ENCODE measurements at regions not wholly inside any gene's neighbourhood (a gene's known extent, or its start where the extent isn't known, plus 50 kb on each side); places are given as distances from the start of the nearest gene placed in this dataset.

DNA sequence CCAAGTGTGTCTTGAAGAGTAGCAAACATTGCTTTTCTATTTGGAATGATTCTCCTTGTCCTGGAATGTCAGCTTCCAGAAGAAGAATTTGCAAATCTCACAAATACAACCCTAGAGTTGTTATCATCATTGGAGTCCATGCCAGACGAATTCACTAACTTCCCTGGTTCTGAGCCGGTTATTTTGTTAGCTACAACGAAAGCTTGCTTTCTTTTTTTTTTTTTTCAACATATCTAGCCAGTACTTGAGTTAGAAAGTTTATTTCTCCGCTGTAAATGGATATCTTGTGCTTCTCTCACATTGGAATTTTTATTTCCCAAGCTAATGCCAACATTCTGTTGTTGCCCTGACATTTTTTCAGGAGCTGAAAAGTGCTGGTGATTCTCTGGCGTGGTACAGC, 138.1 kb upstream of the POM121L12 start:
- DNase-seq (ENCODE audit: low read depth), result no peak

DNA sequence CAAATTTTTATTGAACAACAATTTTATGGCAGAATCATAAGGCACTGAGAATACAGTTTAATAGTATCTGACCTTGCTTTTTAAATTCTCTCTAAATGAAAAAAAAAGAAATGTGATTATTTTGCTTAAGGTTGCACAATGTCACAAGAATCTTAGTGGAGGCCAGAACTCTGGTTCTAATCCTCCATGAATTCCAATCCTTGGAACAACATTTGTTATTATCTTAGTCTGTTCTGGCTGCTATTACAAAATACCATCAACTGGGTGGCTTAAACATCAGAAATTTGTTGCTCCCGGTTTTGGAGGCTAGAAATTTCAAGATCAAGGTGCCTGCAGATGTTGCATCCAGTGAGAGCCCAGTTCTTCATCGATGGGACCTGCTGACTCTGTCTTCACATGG, 158.2 kb upstream of the POM121L12 start:
- DNase-seq (ENCODE audit: low read depth), result no peak

DNA sequence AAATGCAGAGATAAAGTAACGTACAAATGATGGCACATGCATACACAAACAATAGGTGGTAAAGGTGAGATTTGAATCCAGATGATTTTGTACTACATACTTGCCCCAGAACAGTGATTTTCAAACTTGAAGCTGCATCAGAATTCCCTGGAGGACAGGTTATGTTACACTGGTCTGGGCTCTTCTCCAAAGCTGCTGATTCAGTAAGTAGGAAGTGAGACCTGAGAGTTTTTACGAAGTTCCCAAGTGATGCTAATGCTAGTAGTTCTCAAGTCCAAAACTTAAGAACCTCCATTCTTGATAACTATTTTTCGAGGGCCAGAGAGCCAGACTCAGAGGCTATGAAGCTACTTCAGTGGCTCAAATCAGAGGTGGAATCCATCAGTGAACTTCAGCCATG, 159.0 kb upstream of the POM121L12 start:
- DNase-seq (ENCODE audit: low read depth), result no peak

DNA sequence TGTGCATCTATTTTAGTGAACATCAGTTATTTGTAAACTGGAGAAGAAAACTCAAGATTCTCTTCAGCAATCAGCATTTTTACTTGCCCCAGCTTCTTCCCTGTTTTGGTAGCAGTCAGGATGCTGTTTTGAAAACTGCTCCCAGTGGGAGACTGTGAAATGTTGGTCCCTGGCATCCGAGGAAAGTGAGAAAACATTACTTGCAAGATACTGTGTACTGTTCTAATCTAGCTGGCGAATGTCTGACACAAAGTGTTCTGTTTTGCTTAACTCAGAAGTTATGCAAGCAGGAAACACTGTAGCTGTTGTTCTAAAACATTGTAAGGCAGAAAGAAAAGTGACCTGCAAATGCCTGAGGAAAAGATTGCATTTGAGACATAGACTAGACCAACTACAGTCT, 171.8 kb upstream of the POM121L12 start:
- no peak for DNase-seq (ENCODE audit: low read depth)

DNA sequence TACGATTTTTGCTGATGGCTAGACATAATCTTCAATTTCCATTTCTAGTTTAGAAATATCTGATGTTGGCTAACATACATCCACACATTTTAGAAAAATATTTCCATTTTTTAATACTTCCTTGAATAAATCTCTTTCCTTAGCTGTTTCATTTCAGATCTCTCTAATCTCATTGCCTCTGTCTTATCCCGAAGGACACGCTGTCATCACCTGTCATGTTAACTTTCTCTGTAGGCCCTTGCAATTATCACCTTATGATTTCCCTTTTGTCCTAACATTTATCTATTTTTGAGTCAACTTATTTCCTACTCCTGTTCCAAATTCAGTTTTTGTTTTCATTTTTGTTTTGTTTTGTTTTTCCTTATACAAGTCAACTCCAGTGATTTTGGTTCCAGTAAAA, 173.1 kb upstream of the POM121L12 start:
- no peak for DNase-seq (ENCODE audit: low read depth)

DNA sequence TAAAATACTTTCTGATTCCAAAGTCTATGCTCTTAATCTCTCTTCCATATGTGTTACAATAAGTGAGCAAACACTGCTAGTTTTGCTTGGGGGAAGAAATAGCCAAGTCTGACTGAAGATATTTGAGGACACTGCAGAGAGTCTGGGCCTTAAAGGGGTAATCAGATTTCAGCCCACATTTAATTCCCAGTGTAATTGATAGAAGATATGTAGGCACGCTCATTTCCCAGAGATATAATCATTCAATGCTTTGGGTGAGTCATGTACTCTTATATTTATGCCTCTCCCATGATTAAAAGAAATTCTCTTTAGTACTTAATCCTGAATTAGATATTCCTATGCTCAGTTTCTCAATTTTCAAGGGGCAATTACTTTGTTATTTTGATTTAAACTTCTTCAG, 178.1 kb upstream of the POM121L12 start:
- no peak for DNase-seq (ENCODE audit: low read depth)

DNA sequence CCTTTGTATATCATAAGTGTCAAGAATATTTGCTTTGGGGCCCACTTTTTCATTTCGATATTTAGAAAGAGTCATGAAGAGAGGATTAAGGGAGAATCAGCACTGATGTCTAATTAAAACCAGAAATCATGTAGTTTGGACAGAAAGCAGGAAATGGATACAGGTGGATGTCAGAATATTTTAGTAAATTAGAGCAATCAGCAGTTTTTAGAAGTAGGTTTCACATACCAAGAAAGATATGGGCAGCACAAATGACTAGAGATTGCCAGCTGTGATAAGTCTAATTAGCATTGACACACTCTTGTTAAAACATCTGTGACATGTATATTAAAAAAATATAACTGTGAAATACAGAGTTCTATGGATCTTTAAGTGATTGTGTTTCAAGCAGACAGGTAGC, 180.8 kb upstream of the POM121L12 start:
- no peak for DNase-seq (ENCODE audit: low read depth)

DNA sequence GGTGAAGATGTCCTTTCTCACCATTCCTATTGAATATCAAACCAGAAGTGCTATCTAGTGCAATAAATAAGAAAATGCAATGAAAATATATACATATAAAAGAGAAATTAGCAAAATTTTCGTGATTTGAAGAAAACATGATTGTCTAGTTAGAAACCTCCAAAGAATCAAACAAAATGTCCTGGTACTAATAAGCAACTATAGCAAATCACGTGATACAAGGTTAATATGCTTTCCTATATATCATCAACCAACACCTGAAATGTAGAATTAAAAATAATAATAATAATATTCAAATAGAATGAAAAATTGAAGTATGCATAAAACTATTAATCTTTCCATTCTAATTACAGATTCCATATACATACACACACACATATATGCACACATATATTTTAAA, 183.9 kb upstream of the POM121L12 start:
- no peak for DNase-seq (ENCODE audit: low read depth)

DNA sequence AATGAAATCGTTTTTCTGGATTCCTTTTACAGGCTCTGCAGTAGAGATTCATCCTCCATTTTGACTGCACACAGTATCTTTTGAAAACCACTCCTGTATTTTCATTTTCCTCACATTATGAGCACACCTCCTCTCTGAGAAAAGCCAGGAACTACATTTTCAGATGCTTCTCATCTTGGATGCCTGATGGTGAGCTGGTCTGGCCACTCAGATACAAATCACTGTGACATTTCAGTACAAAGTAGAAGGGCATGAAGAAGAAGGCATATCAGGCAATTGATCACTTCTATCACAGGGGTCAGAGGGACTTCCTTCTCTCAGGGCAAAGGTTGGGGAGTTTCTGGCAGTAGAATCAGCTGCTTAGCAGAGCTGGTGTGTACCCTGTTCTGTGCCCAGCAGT, 192.0 kb upstream of the POM121L12 start:
- no peak for DNase-seq (ENCODE audit: low read depth)

DNA sequence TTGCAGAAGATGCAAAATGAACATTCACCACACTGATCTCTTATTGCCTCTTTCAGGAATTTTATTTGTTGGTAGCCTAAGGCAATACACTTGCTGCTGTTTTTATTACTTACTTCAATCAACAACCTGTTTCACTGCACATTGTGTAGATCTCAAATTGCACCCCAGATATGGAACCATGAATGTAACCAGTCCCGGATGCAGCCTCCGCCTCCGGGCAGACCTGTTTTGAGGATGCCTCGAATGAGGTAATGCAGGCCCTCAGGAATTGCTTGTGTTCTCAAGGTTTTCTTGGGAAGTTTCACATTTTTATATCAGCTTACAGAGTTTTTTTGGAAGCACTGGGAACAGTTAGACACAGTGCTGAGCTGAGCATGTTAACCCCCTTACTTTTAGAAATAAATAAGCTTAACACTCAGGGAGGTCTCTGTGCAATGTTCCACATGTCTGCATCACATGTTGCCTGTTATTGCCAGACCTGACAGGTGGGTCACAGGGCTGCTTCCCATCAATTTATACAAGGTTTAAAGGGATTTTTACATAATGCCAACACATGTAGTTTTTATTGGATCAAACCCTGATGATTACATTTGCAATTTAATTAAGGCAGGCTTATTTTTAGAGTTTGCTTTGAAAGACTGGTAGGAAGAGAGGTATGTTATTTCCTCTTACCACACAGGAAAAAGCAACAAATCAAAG, 193.1 kb upstream of the POM121L12 start:
- DNase-seq (ENCODE audit: low read depth), result no peak

DNA sequence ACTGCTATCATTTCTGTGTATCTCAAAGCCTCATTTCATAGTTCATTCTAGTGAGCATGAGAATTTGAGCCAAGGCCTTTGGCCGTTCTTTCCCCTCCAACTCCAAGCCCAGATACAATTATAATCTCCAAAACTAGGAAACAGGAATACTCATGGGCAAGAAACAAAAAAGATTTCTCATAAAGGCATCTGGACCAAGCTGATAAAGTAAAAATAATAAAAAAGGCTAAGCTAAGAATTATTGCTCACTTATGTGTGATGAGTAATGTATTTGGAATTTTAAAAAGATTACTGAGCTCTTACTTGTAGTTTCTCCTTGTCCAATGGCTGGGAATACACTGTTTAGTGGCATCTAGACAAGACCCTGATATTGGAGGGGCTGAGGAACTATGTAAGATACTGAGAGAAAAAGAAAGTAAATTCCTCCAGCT, 196.4 kb upstream of the POM121L12 start:
- DNase-seq (ENCODE audit: low read depth), result no peak

DNA sequence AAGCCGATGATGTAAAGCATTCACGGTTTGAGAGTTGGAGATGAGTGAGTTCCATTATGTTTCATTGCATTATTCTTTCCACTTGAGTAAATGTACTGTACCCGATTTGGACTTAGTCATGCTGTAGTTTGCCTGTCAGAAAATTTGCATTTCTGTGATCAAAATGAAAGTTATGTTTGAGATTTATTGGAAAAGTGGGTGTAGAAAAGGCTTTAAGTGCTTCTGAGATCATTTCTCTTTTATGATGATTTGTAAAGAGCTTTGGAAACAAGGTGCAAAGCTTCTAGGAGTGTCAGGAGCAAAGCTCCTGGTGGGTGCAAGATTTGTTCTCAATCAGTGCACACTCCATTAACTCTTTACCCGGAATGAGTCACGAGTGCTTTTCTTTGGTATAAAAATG, 204.1 kb upstream of the POM121L12 start:
- no peak for DNase-seq (ENCODE audit: low read depth)

DNA sequence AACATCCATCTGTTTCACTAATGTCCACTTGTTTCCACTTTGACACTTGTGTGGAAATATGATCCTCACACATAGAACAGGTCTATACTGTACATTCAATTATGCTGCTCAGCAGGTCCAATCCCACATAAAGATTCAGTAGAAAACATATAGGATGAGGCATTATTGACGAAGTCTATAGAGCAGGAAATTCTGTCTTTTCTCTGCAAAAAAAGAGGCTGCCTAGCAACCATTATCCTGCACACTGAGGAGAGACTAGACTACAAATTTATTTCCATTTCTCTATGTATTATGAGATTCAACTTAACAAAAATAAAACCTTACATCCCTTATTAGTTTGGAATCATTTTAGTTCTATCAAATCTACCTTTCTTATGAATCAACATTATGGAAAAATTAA, 204.6 kb upstream of the POM121L12 start:
- DNase-seq (ENCODE audit: low read depth), result no peak

DNA sequence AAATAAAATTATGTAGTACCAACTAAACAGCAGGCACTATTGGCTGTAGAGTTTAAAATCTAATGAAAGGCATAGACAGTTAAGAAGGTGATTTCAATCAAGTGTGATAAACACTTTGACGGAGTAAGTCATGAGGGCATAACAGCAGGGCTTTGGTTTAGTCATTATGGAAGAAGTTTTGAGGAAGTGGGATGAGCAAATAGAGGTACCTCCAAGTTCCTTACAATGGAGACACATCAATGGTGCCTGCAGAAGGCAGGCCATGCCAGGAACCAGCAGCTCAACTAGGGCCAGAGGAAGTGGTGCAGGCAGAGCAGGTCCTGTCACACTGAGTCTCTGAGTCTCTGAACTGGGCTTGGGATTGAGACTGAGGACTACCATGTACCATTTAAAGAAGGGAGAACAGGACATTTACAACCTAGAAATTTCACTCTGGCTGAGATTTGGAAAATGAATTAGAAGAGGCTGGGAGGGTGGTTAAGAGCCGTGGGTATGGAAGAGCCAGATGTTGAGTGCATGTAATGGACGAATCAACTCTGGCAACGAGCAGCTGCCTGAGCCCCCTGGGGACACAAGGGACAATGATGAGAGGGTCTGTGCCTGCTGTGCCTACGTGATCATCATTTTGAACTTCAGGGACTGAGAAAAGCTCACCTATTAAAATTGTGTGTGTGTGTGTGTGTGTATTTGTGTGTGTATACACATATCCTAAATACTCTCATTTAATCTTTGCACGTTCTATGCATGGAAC, 208.7 kb upstream of the POM121L12 start:
- DNase-seq (ENCODE audit: low read depth), result no peak

DNA sequence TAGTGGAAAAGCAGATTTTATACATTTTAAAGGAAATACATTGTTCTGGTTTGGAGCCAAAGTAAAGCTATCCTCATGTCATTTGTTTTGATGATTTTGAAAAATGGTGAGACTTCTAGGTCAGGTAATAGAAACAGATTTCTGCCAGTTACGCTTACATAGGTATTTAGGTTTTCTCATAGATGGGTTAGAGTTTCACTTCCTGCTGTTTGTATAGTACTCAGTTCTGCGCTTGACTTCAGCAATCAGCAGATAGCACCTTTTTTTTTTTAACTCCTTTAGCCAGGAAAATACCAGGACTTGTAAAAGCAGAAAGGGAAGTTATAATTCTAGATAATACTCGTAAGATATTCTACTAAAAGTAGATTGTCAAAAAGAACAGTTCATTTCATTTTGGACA, 209.8 kb upstream of the POM121L12 start:
- no peak for DNase-seq (ENCODE audit: low read depth)

DNA sequence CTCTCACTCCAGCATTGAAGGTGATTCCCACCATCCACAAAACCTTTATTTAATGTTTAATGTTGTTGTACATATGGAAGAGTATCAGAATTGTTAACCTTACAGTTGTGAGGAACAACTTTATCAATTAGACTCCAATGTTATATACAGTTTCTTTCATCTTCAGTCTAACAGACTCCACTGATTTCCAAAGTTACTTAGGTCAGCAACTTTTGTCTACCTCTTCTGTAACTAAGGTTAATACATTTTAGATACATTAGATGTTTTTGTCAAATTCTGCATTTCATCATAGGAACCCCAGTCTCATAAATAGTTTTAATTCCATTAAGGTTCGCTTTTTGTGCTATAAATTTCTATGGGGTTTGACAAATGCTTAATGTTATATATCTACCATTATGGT, 223.9 kb upstream of the POM121L12 start:
- DNase-seq (ENCODE audit: low read depth), result no peak

DNA sequence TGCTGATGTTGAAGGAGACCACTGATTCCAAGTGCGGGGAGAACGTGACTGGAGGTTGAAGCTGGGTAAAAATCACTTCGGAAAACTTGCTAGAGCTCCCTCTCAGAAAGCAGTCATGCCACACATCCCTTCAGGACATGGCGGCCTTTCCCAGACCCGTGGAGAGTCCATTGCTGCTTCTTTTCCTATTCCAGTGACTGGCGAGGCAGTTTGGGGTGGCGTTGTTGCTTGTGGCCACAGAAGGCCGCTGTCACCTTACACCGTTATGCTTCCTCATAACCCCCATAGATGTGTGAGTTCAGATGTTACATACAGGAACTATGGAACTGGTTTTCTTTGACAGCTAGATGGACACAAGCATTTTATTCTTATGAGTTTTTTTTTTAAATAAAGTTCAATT, 235.6 kb upstream of the POM121L12 start:
- DNase-seq (ENCODE audit: low read depth), result no peak

DNA sequence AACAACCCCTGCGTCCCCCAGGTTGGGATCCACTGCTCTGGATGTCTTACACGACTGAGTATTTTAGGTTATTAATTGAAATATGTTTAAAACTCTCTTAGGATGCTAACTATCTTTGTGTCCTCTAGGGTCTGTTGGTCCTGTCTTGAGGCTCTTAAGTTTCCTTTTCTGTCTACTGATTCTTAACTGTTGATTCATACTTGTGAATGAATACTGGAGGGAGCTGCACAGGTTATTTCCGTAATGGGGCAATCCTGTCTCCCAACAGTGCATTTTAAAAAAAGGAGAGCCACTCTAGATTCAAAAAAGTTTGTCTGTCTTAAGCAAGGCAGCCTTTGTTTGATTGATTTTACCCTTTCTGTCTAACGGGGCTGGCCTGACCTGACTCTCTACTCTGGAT, 237.6 kb upstream of the POM121L12 start:
- DNase-seq (ENCODE audit: low read depth), result no peak

DNA sequence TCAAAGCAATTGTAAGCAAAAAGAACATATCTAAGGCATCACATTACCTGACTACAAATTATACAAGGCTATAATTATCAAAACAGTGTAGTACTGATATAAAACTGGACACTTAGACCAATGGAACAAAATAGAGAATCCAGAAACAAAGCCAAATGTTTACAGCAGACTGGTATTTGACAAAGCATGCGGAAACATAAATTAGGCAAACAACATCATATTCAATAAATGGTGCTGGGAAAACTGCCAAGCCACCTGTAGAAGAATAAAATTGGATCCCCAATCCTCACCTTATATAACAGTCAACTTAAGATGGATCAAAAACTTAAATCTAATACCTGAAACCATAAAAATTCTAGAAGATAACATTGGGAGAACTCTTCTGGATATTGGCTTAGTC, 240.8 kb upstream of the POM121L12 start:
- DNase-seq (ENCODE audit: low read depth), result no peak

DNA sequence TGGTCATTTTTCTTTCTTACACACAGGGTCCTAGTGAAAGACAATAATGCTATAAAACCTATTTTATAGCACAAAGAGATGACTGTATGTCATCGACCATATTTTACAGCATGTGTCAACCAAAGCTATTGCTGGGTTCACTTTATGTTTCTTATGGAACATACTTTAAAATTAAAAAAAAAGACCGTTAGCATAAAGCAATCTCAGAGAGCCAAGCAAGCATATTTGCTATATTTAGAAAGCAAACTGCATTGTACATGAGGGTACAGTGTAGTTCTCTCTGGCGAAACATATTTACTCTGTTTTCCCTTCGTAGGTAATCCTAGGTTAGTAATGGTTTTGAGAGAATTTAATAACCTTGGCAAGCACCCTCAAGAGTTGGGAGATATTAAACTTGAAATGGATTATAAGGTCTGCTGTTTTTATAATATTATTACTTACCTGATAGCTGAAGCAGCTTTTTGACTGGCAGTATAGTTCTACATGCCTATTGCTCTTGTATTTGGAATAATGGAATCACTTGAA, 244.2 kb upstream of the POM121L12 start:
- DNase-seq (ENCODE audit: low read depth), result no peak

DNA sequence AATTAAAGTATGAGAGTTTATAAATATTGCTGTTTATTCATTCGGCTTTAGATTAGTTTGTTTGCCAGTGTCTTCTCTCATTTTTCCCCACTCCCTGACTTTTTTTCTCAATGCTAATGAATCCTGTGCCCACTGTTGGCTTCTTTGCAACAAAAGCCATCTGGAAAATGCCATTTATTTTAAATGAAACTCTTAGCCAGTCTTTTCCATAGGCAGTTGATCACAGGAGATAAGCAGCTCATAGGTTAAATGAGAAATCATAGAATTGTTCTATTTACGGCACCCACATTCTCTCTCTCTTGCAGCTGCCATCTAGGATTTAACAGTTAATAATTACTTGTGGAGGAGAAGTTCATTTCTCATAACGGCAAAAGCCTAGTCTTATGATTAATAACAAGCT, 249.3 kb upstream of the POM121L12 start:
- no peak for DNase-seq (ENCODE audit: low read depth)

DNA sequence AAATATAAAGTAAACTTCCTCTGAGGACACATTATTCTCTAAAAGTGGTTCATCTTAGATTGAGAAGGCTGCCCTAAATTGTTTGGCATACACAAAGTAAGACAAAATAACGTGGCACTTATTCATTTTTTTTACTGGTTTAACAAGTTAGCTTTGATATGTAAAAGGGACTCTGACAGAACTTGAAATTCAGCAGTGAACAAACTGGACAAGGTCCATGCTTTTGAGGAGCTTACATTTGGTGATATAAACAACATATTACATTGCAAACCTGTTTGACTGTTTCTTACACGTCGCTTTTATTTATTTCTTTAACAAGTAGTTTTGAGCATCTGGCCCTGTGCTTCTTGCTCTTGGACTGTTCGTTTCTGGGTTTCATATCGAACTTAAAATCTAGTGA, 253.1 kb upstream of the POM121L12 start:
- no peak for DNase-seq (ENCODE audit: low read depth)

DNA sequence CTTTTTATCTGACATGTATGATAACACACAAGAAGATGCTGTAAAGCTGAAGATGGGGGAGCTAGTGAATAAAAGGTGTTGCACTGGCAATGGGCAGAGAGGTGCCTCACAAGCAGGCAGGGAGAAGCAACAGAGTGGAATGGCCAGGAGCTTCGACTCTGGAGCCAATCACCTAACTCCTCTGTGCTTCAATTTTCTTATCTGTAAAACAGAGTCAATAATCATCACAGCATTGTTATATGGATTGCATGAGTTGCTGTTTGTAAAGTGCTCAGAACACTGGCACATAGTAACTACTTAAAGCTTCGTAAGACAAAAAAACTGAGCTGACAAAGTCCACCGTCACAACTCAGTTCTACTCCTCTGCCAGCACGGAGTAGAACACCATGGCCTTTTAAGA, 254.2 kb upstream of the POM121L12 start:
- DNase-seq (ENCODE audit: low read depth), result no peak

DNA sequence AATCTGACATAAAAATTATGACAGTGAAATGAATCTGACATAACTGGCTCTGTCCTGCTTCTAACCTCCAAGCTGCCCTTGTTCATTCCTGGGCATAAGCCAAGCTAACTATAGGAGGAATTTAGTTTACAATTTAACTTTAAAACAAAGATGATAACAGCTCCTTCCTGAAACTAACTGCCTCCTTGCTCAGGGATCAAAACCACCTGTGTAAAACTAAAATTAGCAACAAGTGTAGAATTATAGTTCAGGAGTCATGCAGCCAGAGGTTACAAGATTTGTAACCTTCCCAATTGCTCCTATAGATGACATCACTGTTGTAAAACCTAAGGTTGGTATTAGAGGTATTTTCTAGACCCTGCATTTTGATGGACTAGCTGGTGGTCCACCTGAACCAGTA, 256.4 kb upstream of the POM121L12 start:
- no peak for DNase-seq (ENCODE audit: low read depth)
